Ishikawa (cell line): ENCODE measurements at regions not wholly inside any gene's neighbourhood (a gene's known extent, or its start where the extent isn't known, plus 50 kb on each side); places are given as distances from the start of the nearest gene placed in this dataset.

Experiments
- CEBPB ChIP-seq: IDR thresholded peaks from 2 replicates; pipeline ENCODE4 v1.6.1; 2012
- CREB1 ChIP-seq: IDR thresholded peaks from 2 replicates; pipeline ENCODE4 v1.6.1; 2012; ENCODE audit warnings: low read depth
- EGR1 ChIP-seq: IDR thresholded peaks from 2 replicates; pipeline ENCODE4 v1.6.1; 2012
- EP300 ChIP-seq: IDR thresholded peaks from 2 replicates; pipeline ENCODE4 v1.6.1; 2012; ENCODE audit warnings: borderline replicate concordance
- FOXM1 ChIP-seq: IDR thresholded peaks from 2 replicates; pipeline ENCODE4 v1.6.1; 2012; ENCODE audit warnings: low read depth, borderline replicate concordance
- NFIC ChIP-seq: IDR thresholded peaks from 2 replicates; pipeline ENCODE4 v1.6.1; 2012
- RAD21 ChIP-seq: IDR thresholded peaks from 2 replicates; pipeline ENCODE4 v1.6.1; 2012; ENCODE audit warnings: low read depth
- TAF1 ChIP-seq: IDR thresholded peaks from 2 replicates; pipeline ENCODE4 v1.6.1; 2012; ENCODE audit warnings: low read depth, mild to moderate bottlenecking
- YY1 ChIP-seq: IDR thresholded peaks from 2 replicates; pipeline ENCODE4 v1.6.1; 2012; ENCODE audit warnings: low read depth
- TF ChIP-seq, protein P1 (sequence below): IDR thresholded peaks from 2 replicates; pipeline ENCODE4 v1.6.1; 2012
- TF ChIP-seq, protein P2 (sequence below): IDR thresholded peaks from 2 replicates; pipeline ENCODE4 v1.6.1; 2012; ENCODE audit warnings: low read depth, mild to moderate bottlenecking

DNA sequence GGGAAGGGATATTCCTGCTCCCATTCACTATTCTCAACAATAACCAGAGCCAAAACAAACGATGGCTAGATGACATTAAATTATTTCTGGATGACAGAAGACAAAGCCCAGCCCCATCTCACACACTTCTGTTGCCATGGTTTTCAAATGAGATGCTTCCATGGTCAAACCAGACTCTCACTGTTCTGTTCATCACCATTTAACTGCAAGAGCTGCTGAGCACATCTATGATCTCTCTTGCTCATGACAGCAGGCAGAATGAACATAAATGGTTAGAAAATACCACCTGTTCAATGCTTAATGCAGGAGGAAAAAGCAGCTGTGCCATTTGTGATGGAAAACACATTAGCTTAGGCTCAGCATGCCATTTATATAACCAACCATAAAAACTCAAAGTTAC lies 758.6 kb upstream of the ZWINT start:
- TF ChIP-seq EP300, result no peak
- TF ChIP-seq TAF1, result no peak
- no peak for TF ChIP-seq NFIC
- no peak for TF ChIP-seq CEBPB
- TF ChIP-seq, protein P1, sequence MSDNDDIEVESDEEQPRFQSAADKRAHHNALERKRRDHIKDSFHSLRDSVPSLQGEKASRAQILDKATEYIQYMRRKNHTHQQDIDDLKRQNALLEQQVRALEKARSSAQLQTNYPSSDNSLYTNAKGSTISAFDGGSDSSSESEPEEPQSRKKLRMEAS, result no peak
- no peak for TF ChIP-seq RAD21
- TF ChIP-seq, protein P2, sequence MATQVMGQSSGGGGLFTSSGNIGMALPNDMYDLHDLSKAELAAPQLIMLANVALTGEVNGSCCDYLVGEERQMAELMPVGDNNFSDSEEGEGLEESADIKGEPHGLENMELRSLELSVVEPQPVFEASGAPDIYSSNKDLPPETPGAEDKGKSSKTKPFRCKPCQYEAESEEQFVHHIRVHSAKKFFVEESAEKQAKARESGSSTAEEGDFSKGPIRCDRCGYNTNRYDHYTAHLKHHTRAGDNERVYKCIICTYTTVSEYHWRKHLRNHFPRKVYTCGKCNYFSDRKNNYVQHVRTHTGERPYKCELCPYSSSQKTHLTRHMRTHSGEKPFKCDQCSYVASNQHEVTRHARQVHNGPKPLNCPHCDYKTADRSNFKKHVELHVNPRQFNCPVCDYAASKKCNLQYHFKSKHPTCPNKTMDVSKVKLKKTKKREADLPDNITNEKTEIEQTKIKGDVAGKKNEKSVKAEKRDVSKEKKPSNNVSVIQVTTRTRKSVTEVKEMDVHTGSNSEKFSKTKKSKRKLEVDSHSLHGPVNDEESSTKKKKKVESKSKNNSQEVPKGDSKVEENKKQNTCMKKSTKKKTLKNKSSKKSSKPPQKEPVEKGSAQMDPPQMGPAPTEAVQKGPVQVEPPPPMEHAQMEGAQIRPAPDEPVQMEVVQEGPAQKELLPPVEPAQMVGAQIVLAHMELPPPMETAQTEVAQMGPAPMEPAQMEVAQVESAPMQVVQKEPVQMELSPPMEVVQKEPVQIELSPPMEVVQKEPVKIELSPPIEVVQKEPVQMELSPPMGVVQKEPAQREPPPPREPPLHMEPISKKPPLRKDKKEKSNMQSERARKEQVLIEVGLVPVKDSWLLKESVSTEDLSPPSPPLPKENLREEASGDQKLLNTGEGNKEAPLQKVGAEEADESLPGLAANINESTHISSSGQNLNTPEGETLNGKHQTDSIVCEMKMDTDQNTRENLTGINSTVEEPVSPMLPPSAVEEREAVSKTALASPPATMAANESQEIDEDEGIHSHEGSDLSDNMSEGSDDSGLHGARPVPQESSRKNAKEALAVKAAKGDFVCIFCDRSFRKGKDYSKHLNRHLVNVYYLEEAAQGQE, result no peak
- TF ChIP-seq EGR1, result no peak
- no peak for TF ChIP-seq CREB1
- no peak for TF ChIP-seq YY1
- no peak for TF ChIP-seq FOXM1
